ENCODE measurements at regions not wholly inside any gene's neighbourhood (a gene's known extent, or its start where the extent isn't known, plus 50 kb on each side); places are given as distances from the start of the nearest gene placed in this dataset.

DNA sequence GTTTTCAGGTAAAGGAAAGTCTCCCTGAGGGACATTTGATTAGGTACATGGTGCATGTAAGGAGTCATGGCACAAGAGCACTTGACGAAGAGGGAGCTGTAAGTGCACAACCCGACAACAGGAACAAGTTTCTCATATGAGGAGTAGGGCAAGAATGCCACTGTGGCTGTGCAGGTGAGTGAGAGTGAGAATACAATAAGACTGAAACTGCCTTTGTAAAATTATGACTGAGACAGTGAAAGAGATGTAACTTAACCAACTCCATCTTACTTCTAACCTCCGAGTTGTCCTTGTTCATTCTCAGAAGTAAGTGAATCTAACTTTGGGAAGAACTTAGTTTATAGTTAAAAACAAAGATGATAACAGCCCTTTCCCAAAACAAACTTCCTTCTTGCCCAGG is 1025.8 kb upstream of the CNTNAP5 start:
- Mint-ChIP-seq H3K4me1 (no peaks in the 10 kb centered on the region), H3K27me3 (no peaks in the 10 kb centered on the region), H3K4me3 (no peak overlapping the region), H3K9me3 (peaks cover 10 to 19% of the 10 kb centered on the region in 2 donors), H3K27ac (no peak overlapping the region)
- DNase-seq (no peak), ATAC-seq (no peak)

DNA sequence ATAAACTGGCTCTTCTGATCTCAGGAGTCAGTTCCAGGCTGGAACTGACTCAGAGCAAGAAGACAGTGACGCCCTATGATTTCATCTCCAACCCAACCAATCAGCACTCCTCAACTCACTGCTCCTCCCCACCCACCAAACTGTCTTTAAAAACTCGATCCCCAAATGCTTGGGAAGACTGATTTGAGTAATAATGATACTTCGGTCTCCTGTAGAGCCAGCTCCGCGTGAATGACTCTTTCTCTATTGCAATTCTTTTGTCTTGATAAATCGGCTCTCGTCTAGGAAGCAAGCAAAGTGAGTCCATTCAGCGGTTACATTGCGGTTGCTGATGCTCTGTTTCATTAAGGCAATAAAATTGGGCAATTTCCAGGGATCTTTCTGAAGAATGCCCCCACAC is 1025.3 kb upstream of the CNTNAP5 start:
- Mint-ChIP-seq H3K9me3 (peaks cover 10 to 22% of the 10 kb centered on the region in 2 donors), H3K4me1 (no peaks in the 10 kb centered on the region), H3K27ac (no peak overlapping the region), H3K27me3 (no peaks in the 10 kb centered on the region), H3K4me3 (no peak overlapping the region)
- no peak for DNase-seq
- no peak for ATAC-seq

DNA sequence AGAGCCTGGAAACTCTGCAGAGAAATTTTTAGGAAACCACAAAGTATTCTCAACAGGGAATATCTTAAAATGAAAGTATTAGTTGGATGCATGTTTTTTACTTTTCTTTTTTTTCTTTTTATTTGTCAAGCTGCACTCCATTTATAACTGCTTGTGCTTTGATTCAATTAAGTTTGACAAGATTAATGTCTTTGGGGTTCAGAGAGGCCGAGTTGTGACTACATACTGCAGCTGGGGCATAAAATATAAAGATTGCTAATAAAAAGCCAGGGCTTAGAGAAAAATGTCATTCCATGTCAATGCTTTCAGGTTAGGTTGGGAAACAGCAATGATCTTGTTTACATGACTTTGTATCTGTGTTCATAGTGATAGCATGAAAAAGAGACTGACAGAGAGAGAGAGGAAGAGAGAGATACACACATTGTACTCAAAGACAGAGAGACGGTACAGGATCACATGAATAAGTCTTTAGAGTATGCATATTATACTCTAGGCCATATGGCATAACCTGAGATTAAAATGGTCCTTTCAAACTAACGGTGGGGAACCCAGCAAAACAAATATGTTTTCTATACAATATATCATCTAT is 1022.3 kb upstream of the CNTNAP5 start:
- Mint-ChIP-seq H3K27ac (no peak overlapping the region), H3K4me1 (no peaks in the 10 kb centered on the region), H3K27me3 (no peaks in the 10 kb centered on the region), H3K9me3 (peaks cover 24 to 44% of the 10 kb centered on the region in 2 donors), H3K4me3 (no peak overlapping the region)
- no peak for ATAC-seq
- DNase-seq: no peak

DNA sequence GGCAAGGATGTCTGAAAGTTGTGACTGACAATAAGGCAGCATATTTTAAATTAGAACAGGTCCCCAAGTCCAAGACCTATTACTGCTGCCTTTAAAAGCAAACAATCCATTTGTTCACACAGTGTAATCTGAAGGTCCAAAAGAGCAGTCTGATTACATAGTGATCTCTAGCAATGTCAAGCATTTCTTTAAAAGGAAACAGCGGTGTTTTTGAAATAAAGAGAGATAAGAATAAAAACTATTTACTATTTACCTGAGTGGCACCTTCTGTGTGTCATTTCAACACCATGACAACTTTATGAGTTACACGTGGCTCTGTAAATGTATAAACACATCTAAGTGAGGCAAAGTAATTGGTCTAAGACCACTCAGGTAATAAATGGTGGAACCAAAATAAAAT is 1009.9 kb upstream of the CNTNAP5 start:
- no peak for ATAC-seq
- Mint-ChIP-seq H3K9me3 (peaks cover 4 to 9% of the 10 kb centered on the region in 2 donors), H3K27me3 (no peaks in the 10 kb centered on the region), H3K4me1 (no peaks in the 10 kb centered on the region), H3K4me3 (no peak overlapping the region), H3K27ac (no peak overlapping the region)
- DNase-seq: no peak

DNA sequence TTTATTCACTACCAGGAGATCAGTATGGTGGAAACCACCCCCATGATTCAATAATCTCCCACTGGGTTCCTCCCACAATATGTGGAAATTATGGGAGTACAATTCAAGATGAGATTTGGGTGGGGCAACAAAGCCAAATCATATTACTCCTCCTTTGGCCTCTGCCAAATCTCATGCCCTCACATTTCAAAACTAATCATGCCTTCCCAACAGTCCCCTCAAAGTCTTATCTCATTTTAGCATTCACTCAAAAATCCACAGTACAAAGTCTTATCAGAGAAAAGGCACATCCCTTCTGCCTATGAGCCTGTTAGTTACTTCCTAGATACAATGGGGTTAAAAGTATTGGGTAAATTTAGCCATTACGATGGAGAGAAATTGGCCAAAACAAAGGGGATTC is 989.5 kb upstream of the CNTNAP5 start:
- DNase-seq (no peak), ATAC-seq (no peak)
- H3K4me3 Mint-ChIP-seq: no peak overlapping the region
- no peak overlapping the region for H3K27ac Mint-ChIP-seq
- H3K9me3 Mint-ChIP-seq: peaks cover 20 to 26% of the 10 kb centered on the region in 2 donors
- H3K27me3 Mint-ChIP-seq: no peaks in the 10 kb centered on the region
- H3K4me1 Mint-ChIP-seq: no peaks in the 10 kb centered on the region

DNA sequence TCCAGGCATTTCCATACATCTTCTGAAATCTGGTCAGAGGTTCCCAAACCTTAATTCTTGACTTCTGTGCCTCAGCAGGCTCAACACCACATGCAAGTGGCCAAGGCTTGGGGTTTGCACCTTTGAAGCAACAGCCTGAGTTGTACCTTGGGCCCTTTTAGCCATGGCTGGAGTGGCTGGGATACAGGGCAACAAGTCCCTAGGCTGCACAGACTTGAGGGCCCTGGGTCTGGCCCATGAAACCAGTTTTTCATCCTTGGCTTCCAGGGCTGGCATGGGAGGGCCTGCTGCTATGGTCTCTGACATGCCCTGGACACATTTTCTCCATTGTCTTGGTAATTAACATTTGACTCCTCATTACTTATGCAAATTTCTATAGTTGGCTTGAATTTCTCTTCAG is 988.8 kb upstream of the CNTNAP5 start:
- Mint-ChIP-seq H3K9me3 (peaks cover 12 to 26% of the 10 kb centered on the region in 2 donors), H3K27me3 (no peaks in the 10 kb centered on the region), H3K4me1 (no peaks in the 10 kb centered on the region), H3K4me3 (no peak overlapping the region), H3K27ac (no peak overlapping the region)
- DNase-seq (no peak), ATAC-seq (no peak)

DNA sequence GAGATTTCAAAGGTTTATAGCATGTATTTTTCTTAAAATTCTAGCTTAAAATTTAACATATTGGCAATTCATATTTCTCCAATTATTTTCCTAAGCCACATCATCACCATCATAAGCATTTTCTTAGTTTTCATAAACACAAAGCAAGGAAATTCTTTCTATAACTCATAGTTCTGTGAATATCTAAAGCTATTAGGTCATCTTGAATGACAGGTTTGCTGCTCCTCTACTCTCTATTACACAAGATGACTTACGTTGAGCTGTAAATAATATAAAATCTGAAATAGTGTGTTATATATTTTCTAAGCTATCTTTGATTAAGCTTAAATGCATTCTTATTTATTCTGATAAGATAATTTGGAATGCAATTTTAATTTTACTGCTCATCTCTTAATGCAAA is 984.6 kb upstream of the CNTNAP5 start:
- no peak overlapping the region for H3K4me3 Mint-ChIP-seq
- H3K4me1 Mint-ChIP-seq: no peaks in the 10 kb centered on the region
- H3K9me3 Mint-ChIP-seq: peaks cover 7 to 14% of the 10 kb centered on the region in 2 donors
- DNase-seq: no peak
- H3K27ac Mint-ChIP-seq: no peak overlapping the region
- H3K27me3 Mint-ChIP-seq: no peaks in the 10 kb centered on the region
- no peak for ATAC-seq

DNA sequence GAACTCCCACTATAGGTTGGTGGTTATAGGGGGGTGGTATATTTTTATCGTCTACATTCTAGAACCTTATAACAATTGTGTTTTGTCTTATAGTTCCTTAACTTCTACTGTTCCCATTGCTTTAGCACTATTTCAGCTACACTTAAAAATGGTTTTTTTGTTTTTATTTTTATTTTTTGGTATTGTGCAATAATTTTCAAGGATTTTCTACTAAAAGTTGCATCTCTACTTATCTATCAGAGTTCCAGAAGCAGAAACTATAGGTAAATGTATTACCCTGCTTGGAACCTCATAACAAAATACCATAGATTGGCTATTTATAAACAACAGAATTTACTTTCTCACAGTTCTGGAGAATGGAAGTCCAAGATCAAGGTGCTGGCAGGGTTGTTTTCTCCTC is 981.6 kb upstream of the CNTNAP5 start:
- H3K4me3 Mint-ChIP-seq: no peak overlapping the region
- no peak for DNase-seq
- peaks cover 0 to 12% of the 10 kb centered on the region in 2 donors for H3K9me3 Mint-ChIP-seq
- H3K27ac Mint-ChIP-seq: no peak overlapping the region
- H3K27me3 Mint-ChIP-seq: no peaks in the 10 kb centered on the region
- H3K4me1 Mint-ChIP-seq: no peaks in the 10 kb centered on the region
- no peak for ATAC-seq

DNA sequence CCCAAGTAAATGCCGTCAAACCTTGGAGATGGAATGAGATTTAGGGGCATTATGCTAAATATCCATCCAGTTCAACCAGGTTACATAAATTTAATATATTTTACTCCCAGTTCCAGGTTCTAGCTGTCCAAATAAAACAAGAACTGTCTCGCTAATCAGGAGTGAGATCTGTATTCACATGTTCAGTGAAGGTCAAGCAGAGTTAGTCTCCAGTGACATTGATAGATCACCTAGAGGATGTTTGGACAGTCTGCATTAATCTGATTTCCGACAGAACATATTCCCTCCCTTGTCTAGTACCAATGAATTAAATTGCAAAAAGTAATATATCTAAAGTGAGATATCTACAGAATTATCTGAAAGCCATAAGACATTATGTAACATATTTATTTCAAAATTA is 979.4 kb upstream of the CNTNAP5 start:
- Mint-ChIP-seq H3K27me3 (no peaks in the 10 kb centered on the region), H3K4me1 (no peaks in the 10 kb centered on the region), H3K9me3 (peaks cover 2 to 14% of the 10 kb centered on the region in 2 donors), H3K4me3 (no peak overlapping the region), H3K27ac (no peak overlapping the region)
- no peak for ATAC-seq
- no peak for DNase-seq

DNA sequence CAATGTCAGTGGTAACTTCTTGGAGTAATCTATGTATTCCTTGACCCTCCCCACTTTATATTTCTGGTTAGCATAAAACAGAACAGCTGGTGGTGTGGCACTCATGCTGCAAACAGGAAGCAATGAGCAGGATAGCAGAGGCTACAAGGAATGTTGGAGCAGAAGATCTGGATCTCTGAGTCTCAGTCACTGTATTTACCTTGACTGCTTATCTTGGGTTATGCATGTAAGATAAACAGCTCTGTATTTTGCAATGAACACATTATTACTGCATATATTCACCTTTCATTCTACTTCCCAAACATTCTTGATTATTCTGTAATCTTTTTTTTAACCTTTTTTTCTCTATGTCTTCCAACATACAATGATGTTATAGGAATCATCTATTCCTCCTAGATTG is 977.9 kb upstream of the CNTNAP5 start:
- Mint-ChIP-seq H3K9me3 (peaks cover 4 to 17% of the 10 kb centered on the region in 2 donors), H3K4me3 (no peak overlapping the region), H3K27me3 (no peaks in the 10 kb centered on the region), H3K27ac (no peak overlapping the region), H3K4me1 (no peaks in the 10 kb centered on the region)
- DNase-seq (no peak), ATAC-seq (no peak)

DNA sequence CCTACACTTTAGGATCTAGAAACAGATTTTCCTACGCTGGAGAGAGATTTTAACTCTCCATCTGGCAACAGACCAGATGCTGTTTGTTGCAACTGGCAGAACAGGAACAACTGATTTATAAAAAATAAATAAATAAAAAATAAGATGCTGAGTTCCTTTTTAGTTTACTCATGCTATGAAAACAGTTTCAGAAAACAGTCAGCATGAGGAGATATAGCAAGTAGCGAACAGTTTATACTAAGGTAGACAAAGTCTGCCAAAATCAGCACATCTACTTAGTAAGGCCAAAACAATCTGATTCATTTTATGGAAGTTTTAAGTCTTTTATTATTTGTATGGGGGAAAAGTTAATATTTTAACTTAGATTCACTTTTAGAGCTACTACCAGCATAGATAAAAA is 974.0 kb upstream of the CNTNAP5 start:
- no peak for ATAC-seq
- Mint-ChIP-seq H3K27me3 (no peaks in the 10 kb centered on the region), H3K4me1 (no peaks in the 10 kb centered on the region), H3K4me3 (no peak overlapping the region), H3K27ac (no peak overlapping the region), H3K9me3 (peaks cover 4 to 25% of the 10 kb centered on the region in 2 donors)
- no peak for DNase-seq

DNA sequence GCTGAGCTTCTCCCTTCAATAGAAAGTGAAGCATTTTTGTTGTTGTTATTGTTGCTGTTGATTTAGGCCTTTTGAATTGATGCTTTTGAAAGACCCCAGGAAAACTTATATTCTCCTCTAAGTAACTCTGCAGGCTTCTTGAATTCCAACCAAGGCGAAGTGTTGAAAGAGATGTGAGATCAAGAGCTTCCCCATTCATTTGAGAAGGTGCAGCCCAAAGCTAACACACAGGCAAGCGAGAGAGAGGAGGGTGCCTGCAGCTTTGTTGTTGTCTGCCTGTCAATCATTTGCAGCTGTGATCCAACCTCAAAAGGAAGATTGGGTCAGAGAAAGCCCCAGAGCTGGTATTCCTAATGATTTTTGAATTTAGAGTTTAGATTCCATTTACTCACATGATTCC is 963.6 kb upstream of the CNTNAP5 start:
- H3K27ac Mint-ChIP-seq: no peak overlapping the region
- ATAC-seq: no peak
- DNase-seq: no peak
- H3K9me3 Mint-ChIP-seq: peaks cover 14 to 31% of the 10 kb centered on the region in 2 donors
- no peak overlapping the region for H3K4me3 Mint-ChIP-seq
- no peaks in the 10 kb centered on the region for H3K4me1 Mint-ChIP-seq
- H3K27me3 Mint-ChIP-seq: no peaks in the 10 kb centered on the region

DNA sequence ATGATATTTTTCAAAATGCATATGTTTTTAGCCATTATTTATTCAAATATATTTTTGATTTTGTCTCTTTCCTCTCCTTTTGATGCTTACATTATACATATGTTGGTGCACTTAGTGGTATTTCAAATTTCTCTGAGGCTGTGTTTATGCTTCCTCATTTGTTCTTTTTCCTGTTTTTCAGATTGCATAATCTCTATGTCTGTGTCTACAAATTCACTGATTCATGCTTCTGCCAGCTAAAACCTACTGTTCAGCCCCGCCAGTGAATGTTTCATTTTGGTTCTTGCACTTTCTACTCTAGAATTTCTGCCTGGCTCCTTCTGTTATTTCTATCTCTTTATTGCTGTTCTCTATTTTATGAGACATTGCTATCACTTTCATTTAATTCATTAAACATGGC is 951.7 kb upstream of the CNTNAP5 start:
- ATAC-seq (no peak), DNase-seq (no peak)
- H3K27me3 Mint-ChIP-seq: no peaks in the 10 kb centered on the region
- no peaks in the 10 kb centered on the region for H3K4me1 Mint-ChIP-seq
- H3K4me3 Mint-ChIP-seq: no peak overlapping the region
- peaks cover 0 to 5% of the 10 kb centered on the region in 2 donors for H3K9me3 Mint-ChIP-seq
- H3K27ac Mint-ChIP-seq: no peak overlapping the region

DNA sequence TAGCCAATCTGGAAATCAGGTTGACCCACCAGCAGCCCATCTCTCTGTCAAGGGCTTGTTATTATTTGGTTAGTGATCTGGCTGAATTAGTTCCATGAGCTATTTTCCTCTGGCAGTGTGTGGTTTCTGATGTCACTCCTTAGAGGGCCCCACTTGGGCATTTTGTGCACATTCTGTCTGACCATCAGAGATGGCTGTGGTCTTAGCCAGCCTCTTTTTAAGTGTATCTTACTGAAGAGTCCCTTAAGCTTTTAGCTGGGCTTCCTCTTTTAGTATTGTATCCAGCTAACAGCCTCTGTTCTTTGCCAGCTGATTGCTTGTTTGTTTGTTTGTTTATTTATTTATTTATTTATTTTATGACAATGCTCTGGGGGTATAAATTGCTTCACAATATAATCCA is 951.1 kb upstream of the CNTNAP5 start:
- Mint-ChIP-seq H3K27ac (no peak overlapping the region), H3K27me3 (no peaks in the 10 kb centered on the region), H3K9me3 (peaks cover 0 to 5% of the 10 kb centered on the region in 2 donors), H3K4me3 (no peak overlapping the region), H3K4me1 (no peaks in the 10 kb centered on the region)
- ATAC-seq: no peak
- DNase-seq: no peak

DNA sequence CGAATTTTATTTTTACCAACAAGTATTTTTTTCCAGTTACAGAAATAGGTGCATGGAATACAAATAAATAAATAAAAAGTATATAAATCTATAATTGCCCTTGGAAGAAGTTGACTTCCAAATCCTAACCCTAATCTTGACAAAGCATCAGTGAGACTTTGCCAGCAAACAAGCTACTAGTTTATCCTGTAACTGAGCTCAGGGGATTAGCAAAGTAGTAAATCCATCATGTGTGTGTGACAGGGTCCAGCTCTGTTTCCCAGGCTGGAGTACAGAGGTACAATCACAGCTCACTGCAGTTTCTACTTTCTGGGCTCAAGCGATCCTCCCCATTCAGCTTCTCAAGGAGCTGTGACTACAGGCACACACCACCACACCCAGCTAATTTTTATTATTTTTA is 948.0 kb upstream of the CNTNAP5 start:
- no peak overlapping the region for H3K4me3 Mint-ChIP-seq
- H3K9me3 Mint-ChIP-seq: peaks cover 3 to 12% of the 10 kb centered on the region in 2 donors
- ATAC-seq: no peak
- H3K27me3 Mint-ChIP-seq: no peaks in the 10 kb centered on the region
- H3K27ac Mint-ChIP-seq: no peak overlapping the region
- DNase-seq: no peak
- H3K4me1 Mint-ChIP-seq: no peaks in the 10 kb centered on the region

DNA sequence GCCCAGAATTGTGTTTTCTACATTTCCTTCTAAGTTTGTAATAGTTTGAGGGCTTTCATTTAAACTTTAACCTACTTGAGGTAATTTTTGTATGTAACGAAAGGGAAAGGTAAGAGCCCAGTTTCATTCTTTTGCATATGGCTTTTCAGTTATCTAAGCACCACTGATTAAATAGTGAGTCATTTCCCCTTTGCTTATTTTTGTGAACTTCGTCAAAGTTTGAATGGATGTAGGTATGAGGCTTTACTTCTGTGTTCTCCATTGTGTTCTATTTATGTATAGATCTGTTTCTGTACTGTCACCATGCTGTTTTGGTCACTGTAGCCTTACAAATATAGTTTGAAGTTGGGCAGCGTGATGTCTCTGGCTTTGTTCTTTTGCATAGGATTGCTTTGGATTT is 944.8 kb upstream of the CNTNAP5 start:
- Mint-ChIP-seq H3K4me1 (no peaks in the 10 kb centered on the region), H3K4me3 (no peak overlapping the region), H3K9me3 (peaks cover 9 to 14% of the 10 kb centered on the region in 2 donors), H3K27me3 (no peaks in the 10 kb centered on the region), H3K27ac (no peak overlapping the region)
- no peak for ATAC-seq
- no peak for DNase-seq

DNA sequence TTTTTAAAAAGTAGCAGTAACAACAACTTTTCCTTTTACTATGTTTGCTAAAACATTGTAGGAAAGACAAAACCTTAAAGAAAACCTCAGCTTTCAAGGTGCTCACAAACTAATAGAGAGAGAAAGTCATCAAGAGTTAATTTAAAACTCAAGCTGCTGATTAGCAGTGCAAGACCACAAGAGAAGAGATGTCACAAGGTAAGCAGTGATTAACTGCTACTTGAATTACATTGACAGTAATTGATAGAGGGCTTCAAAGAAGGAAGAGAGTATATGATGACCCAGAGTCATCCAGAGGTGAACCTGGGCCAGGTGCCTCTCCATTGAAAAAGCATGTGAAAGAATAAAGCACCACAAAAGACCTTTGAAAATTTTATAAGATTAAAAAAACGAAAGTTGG is 939.6 kb upstream of the CNTNAP5 start:
- H3K4me3 Mint-ChIP-seq: no peak overlapping the region
- no peaks in the 10 kb centered on the region for H3K27me3 Mint-ChIP-seq
- ATAC-seq (no peak), DNase-seq (no peak)
- H3K27ac Mint-ChIP-seq: no peak overlapping the region
- H3K4me1 Mint-ChIP-seq: no peaks in the 10 kb centered on the region
- H3K9me3 Mint-ChIP-seq: peaks cover 23 to 25% of the 10 kb centered on the region in 2 donors

Data from stimulated activated naive CD8-positive, alpha-beta T cell treated with anti-CD3 and anti-CD28 coated beads, Interleukin-15, amount 100 ng/mL, for 72 hours (primary cell).